Keratinocyte (primary cell): ENCODE measurements at regions not wholly inside any gene's neighbourhood (a gene's known extent, or its start where the extent isn't known, plus 50 kb on each side); places are given as distances from the start of the nearest gene placed in this dataset.

ENCODE experiments used
- EZH2 ChIP-seq: IDR thresholded peaks from one replicate; pipeline ENCODE4 v1.6.1; 2012; ENCODE audit warnings: inconsistent platforms, mild to moderate bottlenecking, low read length, moderate library complexity
- TF ChIP-seq, protein P1 (sequence below), 3 experiments: IDR thresholded peaks in 1 of 3; conservative IDR thresholded peaks in 1 of 3; optimal IDR thresholded peaks in 1 of 3; 2 replicates in 2 of 3; 3 replicates in 1 of 3; pipeline versions ENCODE3 to v1.5.1; 2011; ENCODE audit warnings: low read length in 3 of 3, mild to moderate bottlenecking in 3 of 3, moderate library complexity in 2 of 3, control low read depth in 1 of 3, inconsistent platforms in 1 of 3; ENCODE audit not compliant: insufficient read depth in 2 of 3; ENCODE audit errors: extremely low read depth in 1 of 3

DNA sequence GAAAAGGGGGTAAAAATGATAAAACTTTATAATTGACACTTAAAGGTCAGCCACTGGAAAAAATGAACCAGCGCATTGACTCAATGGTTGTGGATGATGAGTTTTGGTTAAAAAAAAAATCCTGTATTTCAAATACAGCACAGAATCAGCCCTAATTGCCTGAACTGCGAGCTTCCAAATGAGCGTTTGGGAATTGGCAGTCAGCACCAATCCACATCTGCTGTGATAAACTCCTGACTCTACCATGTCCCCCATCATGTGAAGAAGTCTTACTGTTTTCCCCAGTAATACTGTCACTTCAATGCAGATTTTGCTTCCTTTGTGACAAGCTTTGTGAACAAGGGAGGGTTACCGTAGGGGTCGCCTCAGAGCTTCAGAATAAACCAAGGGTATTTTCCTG lies 235.4 kb downstream of the EBLN2 start:
- TF ChIP-seq, protein P1, sequence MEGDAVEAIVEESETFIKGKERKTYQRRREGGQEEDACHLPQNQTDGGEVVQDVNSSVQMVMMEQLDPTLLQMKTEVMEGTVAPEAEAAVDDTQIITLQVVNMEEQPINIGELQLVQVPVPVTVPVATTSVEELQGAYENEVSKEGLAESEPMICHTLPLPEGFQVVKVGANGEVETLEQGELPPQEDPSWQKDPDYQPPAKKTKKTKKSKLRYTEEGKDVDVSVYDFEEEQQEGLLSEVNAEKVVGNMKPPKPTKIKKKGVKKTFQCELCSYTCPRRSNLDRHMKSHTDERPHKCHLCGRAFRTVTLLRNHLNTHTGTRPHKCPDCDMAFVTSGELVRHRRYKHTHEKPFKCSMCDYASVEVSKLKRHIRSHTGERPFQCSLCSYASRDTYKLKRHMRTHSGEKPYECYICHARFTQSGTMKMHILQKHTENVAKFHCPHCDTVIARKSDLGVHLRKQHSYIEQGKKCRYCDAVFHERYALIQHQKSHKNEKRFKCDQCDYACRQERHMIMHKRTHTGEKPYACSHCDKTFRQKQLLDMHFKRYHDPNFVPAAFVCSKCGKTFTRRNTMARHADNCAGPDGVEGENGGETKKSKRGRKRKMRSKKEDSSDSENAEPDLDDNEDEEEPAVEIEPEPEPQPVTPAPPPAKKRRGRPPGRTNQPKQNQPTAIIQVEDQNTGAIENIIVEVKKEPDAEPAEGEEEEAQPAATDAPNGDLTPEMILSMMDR (optimal IDR thresholded peaks at IDR 0.05 in 1 of 3, IDR thresholded peaks at IDR 0.05 in 1 of 3, conservative IDR thresholded peaks at IDR 0.05 in 1 of 3; ENCODE audit: extremely low read depth in 1 of 3, insufficient read depth in 2 of 3, low read length in 3 of 3): no peak
- TF ChIP-seq EZH2: no peak
